Spleen (tissue), 11 donors: ENCODE measurements at regions not wholly inside any gene's neighbourhood (a gene's known extent, or its start where the extent isn't known, plus 50 kb on each side); places are given as distances from the start of the nearest gene placed in this dataset.
"Not testable (repeated sequence)": the region's sequence is repeated elsewhere in the genome, so short reads cannot be mapped to it uniquely, and the experiment has no call there.

ENCODE experiments used
- DNase-seq: peaks from one replicate; pipeline ENCODE4 v3.0.0-alpha.2; 2020
- H3K27ac ChIP-seq, 8 donors: fragments of 200-600 bp; sonication (generic) in 7 of 8; 1 replicate in 4 of 8; 2 replicates in 4 of 8; pipeline versions ENCODE4 v1.5.0 to v1.8.0; 2016 to 2021; ENCODE audit warnings: inconsistent platforms in 4 of 8, mild to moderate bottlenecking in 4 of 8, moderate library complexity in 1 of 8
- H3K27me3 ChIP-seq, 7 donors: fragments of 200-600 bp; sonication (generic) in 6 of 7; replicated peaks in 1 of 7; 1 replicate in 4 of 7; 2 replicates in 3 of 7; pipeline versions ENCODE4 v1.5.0 to v1.8.0; 2016 to 2021; ENCODE audit warnings: inconsistent platforms in 3 of 7, mild to moderate bottlenecking in 1 of 7
- H3K36me3 ChIP-seq, 6 donors: fragments of 200-600 bp; sonication (generic) in 5 of 6; 1 replicate in 4 of 6; 2 replicates in 2 of 6; pipeline versions ENCODE4 v1.5.0 to v1.8.0; 2016 to 2021; ENCODE audit warnings: inconsistent platforms in 2 of 6
- H3K4me1 ChIP-seq, 6 donors: fragments of 200-600 bp; sonication (generic) in 5 of 6; 1 replicate in 3 of 6; 2 replicates in 3 of 6; pipeline versions ENCODE4 v1.5.0 to v1.8.0; 2016 to 2021; ENCODE audit warnings: inconsistent platforms in 3 of 6
- H3K4me3 ChIP-seq, 8 donors: fragments of 200-600 bp; sonication (generic) in 7 of 8; 1 replicate in 4 of 8; 2 replicates in 4 of 8; pipeline versions ENCODE4 v1.5.0 to v1.8.0; 2016 to 2021; ENCODE audit warnings: inconsistent platforms in 4 of 8, mild to moderate bottlenecking in 4 of 8, moderate library complexity in 2 of 8
- H3K9me3 ChIP-seq, 8 donors: fragments of 200-600 bp; sonication (generic) in 7 of 8; 1 replicate in 4 of 8; 2 replicates in 4 of 8; pipeline versions ENCODE4 v1.5.0 to v1.8.0; 2016 to 2021; ENCODE audit warnings: inconsistent platforms in 4 of 8
- CTCF ChIP-seq, 11 experiments: fragments of 200-600 bp in 7 of 11; fragments of 450-650 bp in 4 of 11; sonication (generic) in 4 of 11; IDR thresholded peaks in 8 of 11; conservative IDR thresholded peaks in 3 of 11; 1 replicate in 7 of 11; 2 replicates in 4 of 11; pipeline versions ENCODE4 v1.4.0 to v1.8.0; 2016 to 2021; ENCODE audit warnings: antibody characterized with exemption in 11 of 11, inconsistent platforms in 4 of 11, mild to moderate bottlenecking in 1 of 11
- POLR2A ChIP-seq, 3 donors: fragments of 450-650 bp; IDR thresholded peaks; one replicate each; pipeline ENCODE4 v1.5.1; 2017; ENCODE audit warnings: antibody characterized with exemption in 3 of 3, mild to moderate bottlenecking in 1 of 3
- POLR2AphosphoS5 ChIP-seq, 3 donors: sonication (generic); formaldehyde crosslinking; IDR thresholded peaks; one replicate each; pipeline ENCODE4 v1.5.1; 2017; ENCODE audit warnings: antibody characterized with exemption in 3 of 3
- whole genome bisulfite sequencing, 5 donors: extraction: QIAGEN DNeasy Blood & Tissue Kit in 3 of 5; methylation state at CpG; one replicate each; pipeline versions ENCODE4 v1.1.5 to v1.1.7; 2013 to 2018; 5-methylcytosine and 5-hydroxymethylcytosine counted together
- intact Hi-C: fragments of 100-400 bp; cut with DNase I; formaldehyde crosslinking; loops from one replicate; pipeline ENCODE4 v1.15.0; 2023; ENCODE audit warnings: low total_unique reads
- donor health status: healthy with polysubstance abuse.
- donor health status: DM: no; HTN: no; CAD: no; lungs with moderate emphysema.
- donor health status: DM: no; HTN: no; CAD: no.
- donor health status: Bipolar disorder and iron deficiency.
- donor health status: healthy.
- donor health status: DM: no; HTN: no; CAD: no.
- donor health status: DM: yes; HTN: yes; CAD: no.

GRCh38 chrX:79026742-79027141 lies 81.6 kb downstream of the P2RY10 start:
- intact Hi-C loops, H3K36me3 ChIP-seq, DNase-seq, H3K4me3 ChIP-seq, H3K4me1 ChIP-seq, H3K27me3 ChIP-seq, H3K27ac ChIP-seq: not testable (repeated sequence)
- 83 to 96% (median 91%) methylated on average over 2 of the region's 2 CpGs for WGBS, 5 donors
- H3K9me3 ChIP-seq = peaks cover 0 to 16% (median 0%) of the 10 kb centered on the region in 8 donors

- DNase-seq = no peak
- H3K9me3 ChIP-seq = no peaks in the 10 kb centered on the region
- intact Hi-C loops = no loop called here
- no peaks in the 10 kb centered on the region for H3K36me3 ChIP-seq
- H3K27ac ChIP-seq = no peak overlapping the region
- H3K4me3 ChIP-seq = no peak overlapping the region
- H3K27me3 ChIP-seq = no peaks in the 10 kb centered on the region
- 23 to 71% (median 44%) methylated on average over 1 of the region's 1 CpG for WGBS, 5 donors
- peaks cover 0 to 17% (median 0%) of the 10 kb centered on the region in 6 donors for H3K4me1 ChIP-seq
- TF ChIP-seq CTCF (IDR thresholded peaks at IDR 0.05 in 8 of 11, conservative IDR thresholded peaks at IDR 0.05 in 3 of 11) (no peak), POLR2A (IDR thresholded peaks at IDR 0.05) (no peak), POLR2AphosphoS5 (IDR thresholded peaks at IDR 0.05) (no peak)
Measured at GRCh38 chrX:79035421-79035820, 90.2 kb downstream of the P2RY10 start.

- intact Hi-C loops = no loop called here
- Histone ChIP-seq H3K27ac (no peak overlapping the region), H3K36me3 (no peaks in the 10 kb centered on the region), H3K27me3 (no peaks in the 10 kb centered on the region), H3K4me1 (peaks cover 0 to 17% (median 0%) of the 10 kb centered on the region in 6 donors), H3K9me3 (no peaks in the 10 kb centered on the region), H3K4me3 (no peak overlapping the region)
- 34 to 57% (median 44%) methylated on average over 4 of the region's 4 CpGs for WGBS, 5 donors
- no peak for TF ChIP-seq POLR2AphosphoS5 (IDR thresholded peaks at IDR 0.05)
- no peak for TF ChIP-seq POLR2A (IDR thresholded peaks at IDR 0.05)
- no peak for TF ChIP-seq CTCF (IDR thresholded peaks at IDR 0.05 in 8 of 11, conservative IDR thresholded peaks at IDR 0.05 in 3 of 11)
- DNase-seq = no peak
Measured at GRCh38 chrX:79036157-79036880, 91.1 kb downstream of the P2RY10 start.

GRCh38 chrX:79065696-79066095 lies 78.8 kb upstream of the GPR174 start:
- Histone ChIP-seq H3K4me3 (no peak overlapping the region), H3K27me3 (no peaks in the 10 kb centered on the region), H3K27ac (peak overlapping the region in 3 of 8 donors; percentile 23 to 52 (median 26)), H3K36me3 (no peaks in the 10 kb centered on the region), H3K4me1 (peaks cover 0 to 5% (median 0%) of the 10 kb centered on the region in 6 donors), H3K9me3 (peaks cover 0 to 19% (median 0%) of the 10 kb centered on the region in 8 donors)
- WGBS, 5 donors = 48 to 69% (median 61%) methylated on average over 5 of the region's 5 CpGs
- TF ChIP-seq POLR2A (IDR thresholded peaks at IDR 0.05) (no peak), CTCF (IDR thresholded peaks at IDR 0.05 in 8 of 11, conservative IDR thresholded peaks at IDR 0.05 in 3 of 11) (no peak), POLR2AphosphoS5 (IDR thresholded peaks at IDR 0.05) (no peak)
- DNase-seq = peak; percentile 48
- intact Hi-C loops = no loop called here
